Fibroblast of the aortic adventitia (primary cell): ENCODE measurements at regions not wholly inside any gene's neighbourhood (a gene's known extent, or its start where the extent isn't known, plus 50 kb on each side); places are given as distances from the start of the nearest gene placed in this dataset.

Experiments used
- DNase-seq: peaks from one replicate; pipeline ENCODE4 v3.0.0-alpha.2; 2010; ENCODE audit warnings: low read depth
- H3K4me3 ChIP-seq: 2 replicates; pipeline ENCODE4 v1.5.1; 2011; ENCODE audit warnings: low read depth, mild to moderate bottlenecking, control low read depth, low read length, moderate library complexity
- CTCF ChIP-seq: IDR thresholded peaks from 2 replicates; pipeline ENCODE4 v1.5.1; 2011; ENCODE audit warnings: mild to moderate bottlenecking, low read length, control low read depth, inconsistent platforms; ENCODE audit not compliant: insufficient read depth

GRCh38 chr2:189298038-189298437 is 118.5 kb upstream of the COL5A2 start:
- no peak for TF ChIP-seq CTCF
- DNase-seq, result peak; percentile 31
- H3K4me3 ChIP-seq, result no peak overlapping the region

- H3K4me3 ChIP-seq, result no peak overlapping the region
- TF ChIP-seq CTCF, result no peak
- peak; percentile 67 for DNase-seq
These were observed 118.9 kb upstream of the COL5A2 start for GRCh38 chr2:189298481-189298880.

DNA sequence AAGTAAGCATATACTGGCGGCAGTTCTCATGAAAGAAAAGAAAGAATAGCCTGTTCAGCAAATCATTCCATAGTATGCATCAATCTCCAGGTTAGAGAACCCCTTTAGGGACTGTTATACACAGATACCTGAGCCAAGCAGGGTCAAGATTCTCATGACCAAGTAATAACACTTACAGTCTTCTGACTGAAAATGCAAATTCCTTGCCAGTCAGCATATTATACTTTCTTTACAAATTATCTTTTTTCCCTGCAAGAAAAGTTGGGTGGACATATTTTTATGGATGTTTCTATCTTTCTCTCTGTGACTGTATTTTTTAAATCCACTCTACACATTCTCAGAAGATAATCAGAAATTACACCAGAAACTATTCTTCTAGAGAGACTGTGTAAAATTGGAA is 120.4 kb upstream of the COL5A2 start:
- no peak overlapping the region for H3K4me3 ChIP-seq
- DNase-seq, result no peak
- TF ChIP-seq CTCF, result no peak

GRCh38 chr2:189300916-189301315 is 121.4 kb upstream of the COL5A2 start:
- TF ChIP-seq CTCF, result no peak
- no peak overlapping the region for H3K4me3 ChIP-seq
- DNase-seq, result no peak

- no peak for TF ChIP-seq CTCF
- no peak overlapping the region for H3K4me3 ChIP-seq
- no peak for DNase-seq
These were observed 122.8 kb upstream of the COL5A2 start for GRCh38 chr2:189302274-189302948.

GRCh38 chr2:189304360-189304759 is 124.8 kb upstream of the COL5A2 start:
- no peak for TF ChIP-seq CTCF
- DNase-seq, result no peak
- no peak overlapping the region for H3K4me3 ChIP-seq
